Ascending aorta (tissue), 2 donors: ENCODE measurements at regions not wholly inside any gene's neighbourhood (a gene's known extent, or its start where the extent isn't known, plus 50 kb on each side); places are given as distances from the start of the nearest gene placed in this dataset.
A peak's percentile ranks its signal among the peaks of the same experiment; 100 is the strongest.

ENCODE experiments used
- DNase-seq, 2 donors: peaks; one replicate each; pipeline ENCODE4 v3.0.0-alpha.2; 2019; ENCODE audit warnings: low spot score in 2 of 2
- H3K27ac ChIP-seq, 2 donors: fragments of 200-600 bp; sonication (generic); one replicate each; pipeline ENCODE4 v1.5.1; 2016 to 2017; ENCODE audit warnings: mild to moderate bottlenecking in 1 of 2
- H3K27me3 ChIP-seq: fragments of 200-600 bp; sonication (generic); one replicate; pipeline ENCODE4 v1.5.1; 2017
- H3K36me3 ChIP-seq, 2 donors: fragments of 200-600 bp; sonication (generic); one replicate each; pipeline ENCODE4 v1.5.1; 2016
- H3K4me1 ChIP-seq, 2 donors: fragments of 200-600 bp; sonication (generic); one replicate each; pipeline ENCODE4 v1.5.1; 2016 to 2017; ENCODE audit warnings: mild to moderate bottlenecking in 1 of 2
- H3K4me3 ChIP-seq, 2 donors: fragments of 200-600 bp; sonication (generic); one replicate each; pipeline ENCODE4 v1.5.1; 2016 to 2017; ENCODE audit warnings: mild to moderate bottlenecking in 1 of 2
- H3K9me3 ChIP-seq, 2 donors: fragments of 200-600 bp; sonication (generic); one replicate each; pipeline ENCODE4 v1.5.1; 2016
- intact Hi-C: fragments of 100-400 bp; cut with DNase I; formaldehyde crosslinking; loops from one replicate; pipeline ENCODE4 v1.15.1; 2023
- TF ChIP-seq, protein P1 (sequence below), 3 experiments: fragments of 200-600 bp in 2 of 3; fragments of 450-650 bp in 1 of 3; sonication (generic) in 2 of 3; IDR thresholded peaks; one replicate each; pipeline ENCODE4 v1.5.1; 2016 to 2019; ENCODE audit warnings: antibody characterized with exemption in 3 of 3, mild to moderate bottlenecking in 1 of 3, moderate library complexity in 1 of 3

DNA sequence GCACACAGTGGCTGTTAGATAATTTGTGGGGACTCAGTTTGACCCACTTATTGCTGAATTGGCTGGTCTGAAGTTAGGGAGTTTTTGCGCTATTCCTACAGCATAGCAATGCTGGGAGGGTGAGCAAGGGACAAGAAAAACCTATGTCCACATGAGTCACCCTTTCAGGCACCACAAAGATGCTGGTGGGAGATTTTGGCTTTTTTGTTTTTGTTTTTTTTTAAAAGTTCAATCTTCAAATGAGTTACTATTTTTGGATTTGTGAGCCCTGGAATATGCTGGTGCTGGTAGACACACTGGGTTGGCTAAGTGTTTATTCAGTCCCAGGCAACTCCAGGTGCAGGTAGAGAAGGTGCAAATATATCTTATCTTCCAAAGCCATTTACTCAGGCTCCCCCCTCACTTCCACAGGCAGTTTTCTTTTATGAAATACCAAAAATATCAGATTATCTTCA, 143.4 kb downstream of the BTG1 start:
- Histone ChIP-seq H3K9me3 (no peaks in the 10 kb centered on the region), H3K27me3 (no peaks in the 10 kb centered on the region), H3K27ac (peak overlapping the region; percentile 35 to 55), H3K36me3 (no peaks in the 10 kb centered on the region), H3K4me1 (peaks cover 0 to 3% of the 10 kb centered on the region in 2 donors), H3K4me3 (no peak overlapping the region)
- TF ChIP-seq, protein P1, sequence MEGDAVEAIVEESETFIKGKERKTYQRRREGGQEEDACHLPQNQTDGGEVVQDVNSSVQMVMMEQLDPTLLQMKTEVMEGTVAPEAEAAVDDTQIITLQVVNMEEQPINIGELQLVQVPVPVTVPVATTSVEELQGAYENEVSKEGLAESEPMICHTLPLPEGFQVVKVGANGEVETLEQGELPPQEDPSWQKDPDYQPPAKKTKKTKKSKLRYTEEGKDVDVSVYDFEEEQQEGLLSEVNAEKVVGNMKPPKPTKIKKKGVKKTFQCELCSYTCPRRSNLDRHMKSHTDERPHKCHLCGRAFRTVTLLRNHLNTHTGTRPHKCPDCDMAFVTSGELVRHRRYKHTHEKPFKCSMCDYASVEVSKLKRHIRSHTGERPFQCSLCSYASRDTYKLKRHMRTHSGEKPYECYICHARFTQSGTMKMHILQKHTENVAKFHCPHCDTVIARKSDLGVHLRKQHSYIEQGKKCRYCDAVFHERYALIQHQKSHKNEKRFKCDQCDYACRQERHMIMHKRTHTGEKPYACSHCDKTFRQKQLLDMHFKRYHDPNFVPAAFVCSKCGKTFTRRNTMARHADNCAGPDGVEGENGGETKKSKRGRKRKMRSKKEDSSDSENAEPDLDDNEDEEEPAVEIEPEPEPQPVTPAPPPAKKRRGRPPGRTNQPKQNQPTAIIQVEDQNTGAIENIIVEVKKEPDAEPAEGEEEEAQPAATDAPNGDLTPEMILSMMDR (IDR thresholded peaks at IDR 0.05): no peak
- intact Hi-C loops: no loop called here
- DNase-seq: no peak

DNA sequence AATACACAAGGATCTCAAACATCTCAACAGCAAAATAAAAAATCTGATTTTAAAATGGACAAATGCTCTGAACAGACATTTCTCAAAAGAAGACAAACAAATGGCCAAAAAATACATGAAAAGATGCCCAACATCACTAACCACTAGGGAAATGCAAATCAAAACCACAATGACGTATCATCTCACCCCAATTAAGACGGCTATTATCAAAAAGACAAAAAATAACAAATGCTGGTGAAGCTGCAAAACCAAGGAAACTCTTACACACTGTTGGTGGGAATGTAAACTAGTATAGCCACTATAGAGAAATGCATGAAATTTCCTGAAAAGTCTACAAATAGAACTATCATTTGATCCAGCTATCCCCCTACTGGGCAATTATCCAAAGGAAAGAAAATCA, 145.0 kb downstream of the BTG1 start:
- H3K27ac ChIP-seq: no peak overlapping the region
- no peaks in the 10 kb centered on the region for H3K9me3 ChIP-seq
- H3K4me1 ChIP-seq: peaks cover 0 to 3% of the 10 kb centered on the region in 2 donors
- H3K36me3 ChIP-seq: no peaks in the 10 kb centered on the region
- TF ChIP-seq, protein P1 (IDR thresholded peaks at IDR 0.05): no peak
- no peaks in the 10 kb centered on the region for H3K27me3 ChIP-seq
- no peak overlapping the region for H3K4me3 ChIP-seq
- no peak for DNase-seq
- intact Hi-C loops: no loop called here

DNA sequence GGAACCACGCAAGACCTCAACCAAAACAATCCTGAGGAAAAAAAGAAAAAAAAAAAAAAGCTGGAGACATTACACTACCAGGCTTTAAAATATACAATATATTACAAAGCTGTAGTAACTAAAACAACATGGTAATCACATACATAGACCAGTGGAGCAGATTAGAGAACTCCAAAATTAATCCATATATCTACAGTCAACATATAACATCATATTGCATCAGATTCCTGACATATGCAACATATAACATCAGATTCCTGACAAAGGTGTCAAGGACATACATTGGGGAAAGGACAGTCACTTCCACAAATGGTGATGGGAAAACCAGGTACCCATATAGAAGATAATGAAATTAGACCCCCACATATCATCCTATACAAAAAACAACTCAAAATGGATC, 145.8 kb downstream of the BTG1 start:
- TF ChIP-seq, protein P1 (IDR thresholded peaks at IDR 0.05): no peak
- no peak overlapping the region for H3K4me3 ChIP-seq
- no peak overlapping the region for H3K27ac ChIP-seq
- no peaks in the 10 kb centered on the region for H3K36me3 ChIP-seq
- intact Hi-C loops: no loop called here
- H3K4me1 ChIP-seq: peaks cover 0 to 3% of the 10 kb centered on the region in 2 donors
- DNase-seq: no peak
- no peaks in the 10 kb centered on the region for H3K27me3 ChIP-seq
- H3K9me3 ChIP-seq: no peaks in the 10 kb centered on the region

DNA sequence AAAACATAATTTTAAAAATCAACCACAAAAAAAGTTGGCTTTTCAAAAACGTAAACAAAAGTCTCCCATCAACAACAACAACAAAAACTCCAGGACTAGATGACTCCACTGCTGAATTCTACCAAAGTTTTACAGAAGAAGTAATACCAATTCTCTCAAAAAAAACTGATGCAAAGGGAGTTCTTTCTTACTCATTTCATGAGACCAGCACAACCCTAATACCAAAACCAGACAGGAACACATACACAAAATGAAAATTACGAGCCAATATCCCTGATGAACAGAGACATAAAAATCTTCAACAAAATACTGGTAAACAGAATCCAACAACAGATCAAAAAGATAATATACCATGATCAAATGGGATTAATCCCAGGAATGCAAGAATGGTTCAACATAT, 147.3 kb downstream of the BTG1 start:
- H3K4me1 ChIP-seq: peaks cover 0 to 3% of the 10 kb centered on the region in 2 donors
- H3K27me3 ChIP-seq: no peaks in the 10 kb centered on the region
- TF ChIP-seq, protein P1 (IDR thresholded peaks at IDR 0.05): no peak
- H3K4me3 ChIP-seq: no peak overlapping the region
- intact Hi-C loops: no loop called here
- no peaks in the 10 kb centered on the region for H3K9me3 ChIP-seq
- H3K27ac ChIP-seq: no peak overlapping the region
- H3K36me3 ChIP-seq: no peaks in the 10 kb centered on the region
- DNase-seq: no peak

DNA sequence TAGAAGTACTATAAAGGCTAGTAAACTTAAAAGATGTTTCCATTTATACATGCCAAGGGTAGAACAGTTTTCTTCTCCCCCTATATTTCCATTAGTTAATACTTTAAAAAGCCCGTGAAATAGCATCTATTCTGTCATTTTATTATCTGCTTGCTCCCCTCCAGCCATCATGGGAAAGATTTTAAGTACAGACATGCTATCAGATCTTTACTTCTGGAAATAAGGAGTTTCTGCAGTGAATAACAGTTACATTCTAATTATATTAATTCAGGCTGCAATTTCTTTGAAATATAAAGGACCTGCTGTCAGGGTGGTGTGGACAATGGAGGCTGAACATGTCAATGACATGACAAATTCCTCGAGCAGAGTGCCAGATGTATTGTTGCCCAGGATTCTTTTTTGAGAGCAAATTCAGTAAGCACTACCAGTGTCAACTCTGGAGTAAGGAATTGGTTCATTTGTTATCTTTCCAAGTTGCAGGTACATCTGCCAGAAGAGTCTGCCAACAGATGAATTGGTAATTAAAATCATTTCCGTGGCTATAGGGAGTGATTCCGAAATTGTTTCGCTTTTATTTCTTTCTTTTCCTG, 151.3 kb downstream of the BTG1 start:
- no peak overlapping the region for H3K4me3 ChIP-seq
- no peaks in the 10 kb centered on the region for H3K36me3 ChIP-seq
- no peaks in the 10 kb centered on the region for H3K9me3 ChIP-seq
- intact Hi-C loops: loop anchor here (5.0 kb wide), 1 partner anchor 38 kb away; no protein-coding TSS in a partner anchor
- H3K4me1 ChIP-seq: peaks cover 0 to 9% of the 10 kb centered on the region in 2 donors
- TF ChIP-seq, protein P1 (IDR thresholded peaks at IDR 0.05): no peak
- no peaks in the 10 kb centered on the region for H3K27me3 ChIP-seq
- no peak for DNase-seq
- no peak overlapping the region for H3K27ac ChIP-seq
